Sigmoid colon (tissue), 4 donors: ENCODE measurements at regions not wholly inside any gene's neighbourhood (a gene's known extent, or its start where the extent isn't known, plus 50 kb on each side); places are given as distances from the start of the nearest gene placed in this dataset.

Source experiments
- EP300 ChIP-seq, 4 donors: sonication (generic); formaldehyde crosslinking; IDR thresholded peaks; one replicate each; pipeline ENCODE4 v1.6.1; 2017; ENCODE audit warnings: antibody characterized with exemption in 4 of 4
- POLR2A ChIP-seq, 2 donors: fragments of 450-650 bp; IDR thresholded peaks; one replicate each; pipeline ENCODE4 v1.6.1; 2016; ENCODE audit warnings: antibody characterized with exemption in 2 of 2, mild to moderate bottlenecking in 2 of 2, moderate library complexity in 2 of 2
- POLR2AphosphoS5 ChIP-seq, 4 donors: sonication (generic); formaldehyde crosslinking; IDR thresholded peaks; one replicate each; pipeline ENCODE4 v1.6.1; 2017; ENCODE audit warnings: antibody characterized with exemption in 4 of 4
- TF ChIP-seq, protein P1 (sequence below), 4 experiments: fragments of 450-650 bp in 3 of 4; fragments of 200-600 bp in 1 of 4; IDR thresholded peaks; one replicate each; pipeline ENCODE4 v1.5.1; 2016 to 2019; ENCODE audit warnings: antibody characterized with exemption in 4 of 4, mild to moderate bottlenecking in 3 of 4, moderate library complexity in 2 of 4

DNA sequence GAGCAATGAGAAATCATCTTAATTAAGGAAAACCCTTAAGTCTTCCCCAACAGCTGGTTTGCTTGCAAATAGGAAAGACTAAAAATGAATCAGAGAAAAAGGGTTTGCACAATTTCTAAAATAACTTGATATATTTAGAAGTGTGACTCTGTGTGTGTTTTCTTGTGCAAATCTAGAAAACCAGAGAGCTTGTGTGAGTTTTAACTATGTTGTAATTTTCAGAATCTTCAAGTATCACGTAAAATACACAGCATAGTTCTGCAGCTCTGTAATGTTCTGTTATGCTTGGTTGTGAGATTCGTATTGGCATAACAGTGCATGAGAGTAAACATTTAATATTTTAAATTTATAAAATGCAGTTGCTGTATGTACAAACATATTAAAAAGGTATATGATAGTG lies 74.7 kb upstream of the GAP43 start:
- TF ChIP-seq, protein P1, sequence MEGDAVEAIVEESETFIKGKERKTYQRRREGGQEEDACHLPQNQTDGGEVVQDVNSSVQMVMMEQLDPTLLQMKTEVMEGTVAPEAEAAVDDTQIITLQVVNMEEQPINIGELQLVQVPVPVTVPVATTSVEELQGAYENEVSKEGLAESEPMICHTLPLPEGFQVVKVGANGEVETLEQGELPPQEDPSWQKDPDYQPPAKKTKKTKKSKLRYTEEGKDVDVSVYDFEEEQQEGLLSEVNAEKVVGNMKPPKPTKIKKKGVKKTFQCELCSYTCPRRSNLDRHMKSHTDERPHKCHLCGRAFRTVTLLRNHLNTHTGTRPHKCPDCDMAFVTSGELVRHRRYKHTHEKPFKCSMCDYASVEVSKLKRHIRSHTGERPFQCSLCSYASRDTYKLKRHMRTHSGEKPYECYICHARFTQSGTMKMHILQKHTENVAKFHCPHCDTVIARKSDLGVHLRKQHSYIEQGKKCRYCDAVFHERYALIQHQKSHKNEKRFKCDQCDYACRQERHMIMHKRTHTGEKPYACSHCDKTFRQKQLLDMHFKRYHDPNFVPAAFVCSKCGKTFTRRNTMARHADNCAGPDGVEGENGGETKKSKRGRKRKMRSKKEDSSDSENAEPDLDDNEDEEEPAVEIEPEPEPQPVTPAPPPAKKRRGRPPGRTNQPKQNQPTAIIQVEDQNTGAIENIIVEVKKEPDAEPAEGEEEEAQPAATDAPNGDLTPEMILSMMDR (IDR thresholded peaks at IDR 0.05), result no peak
- TF ChIP-seq POLR2A (IDR thresholded peaks at IDR 0.05) (no peak), EP300 (IDR thresholded peaks at IDR 0.05) (no peak), POLR2AphosphoS5 (IDR thresholded peaks at IDR 0.05) (no peak)
